Activated CD4-positive, alpha-beta T cell treated with anti-CD3 and anti-CD28 coated beads, Interleukin-2, amount 10 ng/mL, durations not matched to agents 24 days and 14 days (primary cell): ENCODE measurements at regions not wholly inside any gene's neighbourhood (a gene's known extent, or its start where the extent isn't known, plus 50 kb on each side); places are given as distances from the start of the nearest gene placed in this dataset.
A peak's percentile ranks its signal among the peaks of the same experiment; 100 is the strongest.

ENCODE experiments used
- DNase-seq: peaks from one replicate; pipeline ENCODE4 v3.0.0; 2022
- H3K27ac Mint-ChIP-seq: one replicate; pipeline ENCODE4 v1.8.0; 2022; ENCODE audit warnings: mild to moderate bottlenecking, mixed read lengths
- H3K27me3 Mint-ChIP-seq: one replicate; pipeline ENCODE4 v1.8.0; 2022; ENCODE audit warnings: mixed read lengths
- H3K36me3 Mint-ChIP-seq: one replicate; pipeline ENCODE4 v1.8.0; 2022; ENCODE audit warnings: low read depth, mild to moderate bottlenecking, mixed read lengths
- H3K4me1 Mint-ChIP-seq: one replicate; pipeline ENCODE4 v1.8.0; 2021; ENCODE audit warnings: mixed read lengths
- H3K4me3 Mint-ChIP-seq: one replicate; pipeline ENCODE4 v1.8.0; 2022; ENCODE audit warnings: mild to moderate bottlenecking, moderate library complexity, mixed read lengths
- H3K9me3 Mint-ChIP-seq: one replicate; pipeline ENCODE4 v1.8.0; 2021; ENCODE audit warnings: mixed read lengths
- intact Hi-C: fragments of 100-400 bp; cut with micrococcal nuclease; formaldehyde crosslinking; loops from one replicate; pipeline ENCODE4 v1.15.1; 2023

DNA sequence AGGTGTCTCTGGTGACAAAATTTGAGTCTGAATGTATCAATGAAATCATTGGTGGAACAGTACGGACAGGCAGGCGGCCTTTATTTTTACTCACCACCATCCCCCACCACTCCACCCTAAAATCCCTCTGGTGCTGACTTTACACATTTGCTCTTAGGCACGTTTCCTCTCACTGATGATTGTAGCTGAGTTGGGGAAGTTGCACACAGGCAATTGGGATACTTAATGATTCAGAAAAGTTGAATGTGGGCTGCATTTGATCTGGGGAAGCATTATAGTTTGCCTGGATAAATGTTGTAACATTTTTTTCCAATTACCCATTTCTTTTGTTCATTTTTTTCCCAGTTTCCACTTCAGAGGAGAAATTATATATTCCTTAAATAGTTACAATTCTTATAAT lies 658.4 kb downstream of the TLR4 start:
- Mint-ChIP-seq H3K27me3 (no peaks in the 10 kb centered on the region), H3K4me3 (no peak overlapping the region), H3K36me3 (no peaks in the 10 kb centered on the region), H3K4me1 (no peaks in the 10 kb centered on the region), H3K27ac (no peak overlapping the region), H3K9me3 (peaks cover 3% of the 10 kb centered on the region)
- DNase-seq: no peak
- intact Hi-C loops: no loop called here

DNA sequence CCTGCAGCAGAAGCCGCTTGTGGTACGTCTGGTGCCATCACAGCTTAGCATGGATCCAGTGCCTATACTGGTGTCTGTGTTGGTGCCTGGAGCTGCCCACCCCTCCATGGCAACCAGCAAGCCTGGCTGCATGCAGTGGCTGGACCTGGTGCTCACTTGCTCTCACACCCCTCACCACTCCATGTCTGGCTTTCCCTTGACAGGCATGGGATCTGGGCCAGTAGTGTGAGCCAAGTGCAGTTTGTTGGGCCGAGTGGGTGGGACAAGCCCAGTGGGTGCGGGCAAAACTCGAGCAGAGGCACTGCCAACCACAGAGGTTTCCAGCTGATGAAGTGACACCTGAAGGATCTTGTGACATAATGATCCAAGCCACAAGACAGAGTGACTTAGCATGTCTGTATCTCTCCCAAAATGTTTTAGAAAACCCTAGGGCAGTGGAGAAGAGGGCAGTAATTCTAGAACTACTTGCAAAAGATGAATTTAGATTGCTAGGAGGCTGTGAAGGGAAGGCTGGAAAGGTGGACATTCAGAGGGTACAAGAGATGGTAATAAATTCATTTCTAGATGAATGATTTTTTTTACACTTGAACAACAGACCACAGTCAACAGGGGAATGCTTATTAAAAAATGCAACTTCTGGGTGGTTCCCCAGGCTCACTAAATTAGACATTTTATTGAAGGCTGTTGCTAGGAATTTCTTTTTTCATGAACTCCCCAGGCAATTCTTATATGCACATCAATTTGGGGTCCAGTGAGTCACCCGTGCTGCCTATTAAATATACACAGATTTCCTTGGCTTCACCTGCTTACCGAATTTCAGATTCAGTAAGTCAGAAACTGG lies 660.3 kb downstream of the TLR4 start:
- Mint-ChIP-seq H3K27me3 (no peaks in the 10 kb centered on the region), H3K4me3 (no peak overlapping the region), H3K27ac (no peak overlapping the region), H3K36me3 (no peaks in the 10 kb centered on the region), H3K9me3 (peaks cover 3% of the 10 kb centered on the region), H3K4me1 (no peaks in the 10 kb centered on the region)
- intact Hi-C loops: no loop called here
- DNase-seq: no peak

DNA sequence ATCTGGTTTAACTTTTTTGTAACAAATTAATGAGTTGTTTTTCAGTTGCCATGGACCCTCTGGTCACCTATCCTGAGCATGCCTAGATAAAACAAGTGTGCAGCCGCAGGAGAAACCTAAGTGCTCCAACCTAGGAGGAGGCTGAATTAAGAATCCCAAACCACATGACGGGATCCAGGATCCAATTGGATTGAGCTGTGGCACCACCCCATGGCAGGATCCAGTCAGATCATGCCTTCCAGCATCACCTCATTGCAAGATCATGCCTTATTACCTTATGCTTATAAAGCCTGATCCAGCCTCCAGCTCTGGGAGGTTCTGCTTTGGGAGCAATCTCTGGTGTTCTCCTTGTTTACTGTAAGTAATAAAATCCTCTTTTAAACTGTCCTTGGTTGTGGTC lies 662.0 kb downstream of the TLR4 start:
- peaks cover 3% of the 10 kb centered on the region for H3K9me3 Mint-ChIP-seq
- H3K4me1 Mint-ChIP-seq: no peaks in the 10 kb centered on the region
- H3K27ac Mint-ChIP-seq: no peak overlapping the region
- H3K36me3 Mint-ChIP-seq: no peaks in the 10 kb centered on the region
- H3K27me3 Mint-ChIP-seq: no peaks in the 10 kb centered on the region
- no peak overlapping the region for H3K4me3 Mint-ChIP-seq
- no peak for DNase-seq
- intact Hi-C loops: no loop called here

DNA sequence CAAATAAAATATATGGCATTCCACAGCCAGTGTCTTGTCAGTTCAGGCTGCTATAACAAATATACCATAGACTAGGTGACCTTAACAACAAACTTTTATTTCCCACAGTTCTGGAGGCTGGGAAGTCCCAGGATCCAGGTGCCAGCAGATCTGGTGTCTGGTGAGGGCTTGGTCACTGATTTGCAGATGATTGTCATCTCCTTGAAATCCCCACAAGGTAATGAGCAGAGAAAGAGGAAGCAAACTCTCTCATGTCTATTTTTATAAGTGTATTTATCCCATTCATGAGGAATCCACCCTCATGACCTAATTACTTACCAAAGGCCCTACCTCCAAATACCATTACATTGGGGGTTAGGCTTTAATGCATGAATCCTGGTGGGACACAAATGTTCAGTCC lies 663.2 kb downstream of the TLR4 start:
- intact Hi-C loops: no loop called here
- Mint-ChIP-seq H3K9me3 (peaks cover 3% of the 10 kb centered on the region), H3K36me3 (no peaks in the 10 kb centered on the region), H3K27me3 (no peaks in the 10 kb centered on the region), H3K4me3 (no peak overlapping the region), H3K4me1 (no peaks in the 10 kb centered on the region), H3K27ac (no peak overlapping the region)
- no peak for DNase-seq

DNA sequence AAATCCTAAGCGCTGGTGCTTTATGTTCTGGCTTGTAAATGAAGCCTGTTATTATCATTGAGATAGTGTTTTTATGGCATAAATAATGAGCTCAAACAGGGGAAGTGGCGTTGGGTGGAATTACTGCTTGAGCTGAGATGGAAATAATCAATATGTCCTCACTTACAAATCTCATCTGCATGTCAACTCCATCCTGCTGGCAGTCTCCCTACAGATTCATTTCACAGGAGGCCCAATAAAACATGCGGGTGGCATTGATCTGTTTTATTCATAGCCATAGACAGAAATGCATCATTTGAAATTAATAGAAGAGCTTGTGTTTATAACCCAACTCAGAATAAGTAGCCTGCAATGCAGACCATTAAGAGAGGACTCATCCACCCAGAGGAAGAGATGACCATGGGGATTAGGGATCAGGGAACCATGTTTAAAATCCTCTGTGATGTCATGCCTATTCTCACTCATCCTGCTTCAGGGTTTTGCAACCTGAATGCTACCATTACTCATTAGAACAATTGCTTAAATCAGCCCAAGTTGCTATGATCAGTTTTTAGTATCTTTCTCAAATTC lies 680.4 kb downstream of the TLR4 start:
- no peak for DNase-seq
- no peaks in the 10 kb centered on the region for H3K9me3 Mint-ChIP-seq
- H3K4me3 Mint-ChIP-seq: no peak overlapping the region
- intact Hi-C loops: no loop called here
- H3K27ac Mint-ChIP-seq: no peak overlapping the region
- no peaks in the 10 kb centered on the region for H3K4me1 Mint-ChIP-seq
- H3K27me3 Mint-ChIP-seq: no peaks in the 10 kb centered on the region
- no peaks in the 10 kb centered on the region for H3K36me3 Mint-ChIP-seq

DNA sequence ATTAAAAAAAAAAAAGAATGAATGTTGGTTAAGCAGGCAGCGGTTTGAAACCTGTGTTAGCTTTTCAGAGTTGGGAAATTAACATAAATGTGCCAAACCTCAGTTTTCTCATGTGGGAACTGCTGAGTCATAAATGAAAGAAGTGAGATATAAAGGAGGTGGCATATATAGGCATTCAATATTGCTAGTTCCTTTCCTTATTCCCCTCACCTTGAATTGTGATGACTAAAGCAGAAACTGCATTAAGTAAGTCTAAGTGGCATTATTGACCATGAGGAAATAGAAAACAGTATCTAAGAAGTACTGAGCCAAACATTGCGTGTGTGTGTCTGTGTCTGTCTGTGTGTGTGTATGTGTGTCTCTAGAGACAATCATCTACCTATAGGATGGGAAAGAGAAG lies 691.2 kb downstream of the TLR4 start:
- no peak overlapping the region for H3K27ac Mint-ChIP-seq
- H3K4me3 Mint-ChIP-seq: no peak overlapping the region
- intact Hi-C loops: no loop called here
- no peak for DNase-seq
- H3K27me3 Mint-ChIP-seq: no peaks in the 10 kb centered on the region
- no peaks in the 10 kb centered on the region for H3K36me3 Mint-ChIP-seq
- H3K4me1 Mint-ChIP-seq: no peaks in the 10 kb centered on the region
- H3K9me3 Mint-ChIP-seq: no peaks in the 10 kb centered on the region

DNA sequence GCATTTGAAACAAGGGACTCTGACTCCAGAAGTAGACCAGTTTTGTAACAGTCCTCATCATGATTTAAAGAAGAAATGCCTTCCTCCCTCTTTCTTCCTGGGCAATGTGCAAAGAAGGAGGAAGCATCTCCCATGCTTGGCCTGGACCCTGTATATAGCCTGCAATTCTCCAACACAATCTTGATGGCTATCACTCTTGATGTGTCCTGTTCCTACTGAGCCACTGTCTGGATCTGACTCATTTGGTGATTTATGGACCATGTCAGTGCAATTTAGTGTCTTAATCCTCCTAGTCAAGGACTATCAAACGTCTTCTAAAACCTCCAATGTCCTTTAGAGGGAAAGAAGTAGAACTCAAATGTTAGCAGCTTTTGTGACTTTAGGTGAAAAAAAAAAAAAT lies 697.3 kb downstream of the TLR4 start:
- H3K27me3 Mint-ChIP-seq: no peaks in the 10 kb centered on the region
- no peaks in the 10 kb centered on the region for H3K4me1 Mint-ChIP-seq
- H3K4me3 Mint-ChIP-seq: no peak overlapping the region
- no peaks in the 10 kb centered on the region for H3K36me3 Mint-ChIP-seq
- no peaks in the 10 kb centered on the region for H3K9me3 Mint-ChIP-seq
- H3K27ac Mint-ChIP-seq: no peak overlapping the region
- intact Hi-C loops: no loop called here
- no peak for DNase-seq

DNA sequence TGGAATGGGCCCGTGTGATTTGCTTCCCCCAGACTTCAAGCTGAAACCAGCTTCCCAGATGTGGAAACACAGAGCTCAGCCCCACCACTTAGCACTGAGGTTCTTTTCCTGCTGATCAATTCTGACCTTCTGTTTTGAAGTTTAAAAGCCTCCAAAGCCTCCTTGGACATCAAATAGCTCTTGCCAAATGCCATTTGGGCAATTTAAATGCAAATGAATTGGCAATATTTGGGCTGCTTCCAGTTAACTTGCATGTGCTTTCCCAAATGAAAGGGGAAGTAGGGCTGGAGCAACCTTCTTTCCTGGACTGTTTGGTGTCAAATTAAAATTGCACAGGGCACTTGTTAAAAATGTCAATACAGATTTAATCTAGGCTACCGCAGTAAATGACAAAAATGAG lies 710.5 kb downstream of the TLR4 start:
- Mint-ChIP-seq H3K4me3 (no peak overlapping the region), H3K4me1 (no peaks in the 10 kb centered on the region), H3K27me3 (no peaks in the 10 kb centered on the region), H3K27ac (no peak overlapping the region), H3K36me3 (no peaks in the 10 kb centered on the region), H3K9me3 (no peaks in the 10 kb centered on the region)
- DNase-seq: peak; percentile 6
- intact Hi-C loops: no loop called here

DNA sequence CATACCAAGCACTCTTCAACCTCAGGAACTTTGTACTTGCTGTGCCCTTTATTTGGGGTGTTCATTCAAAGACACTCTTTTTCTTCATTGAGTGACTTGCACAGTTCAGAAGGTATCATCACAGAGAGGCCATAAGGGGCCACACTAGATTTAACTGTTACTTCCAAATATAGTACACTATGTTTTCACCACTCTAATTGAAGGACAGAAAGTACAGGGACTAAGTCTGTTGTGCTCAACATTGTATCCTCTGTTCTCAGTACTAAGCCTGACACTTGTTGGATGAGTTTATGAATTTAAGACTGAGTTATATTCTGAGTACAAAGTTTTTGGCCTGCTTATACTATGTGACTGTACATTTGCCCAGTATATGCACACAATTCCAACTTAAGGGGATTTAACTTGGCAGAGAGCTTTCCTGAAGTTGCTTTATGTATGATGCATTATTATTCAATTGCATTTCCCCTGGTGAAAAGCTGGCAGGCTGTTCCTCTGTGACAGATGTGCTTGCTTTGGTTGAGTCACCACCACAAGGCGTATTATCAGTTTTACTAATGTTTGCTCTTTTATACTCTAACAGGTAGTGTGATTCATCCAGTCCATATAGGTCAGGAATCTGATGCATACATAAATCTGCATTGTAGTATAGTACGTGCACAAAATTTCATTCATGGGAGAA lies 714.8 kb downstream of the TLR4 start:
- intact Hi-C loops: no loop called here
- H3K27ac Mint-ChIP-seq: no peak overlapping the region
- H3K4me1 Mint-ChIP-seq: no peaks in the 10 kb centered on the region
- no peaks in the 10 kb centered on the region for H3K27me3 Mint-ChIP-seq
- H3K36me3 Mint-ChIP-seq: no peaks in the 10 kb centered on the region
- no peaks in the 10 kb centered on the region for H3K9me3 Mint-ChIP-seq
- DNase-seq: no peak
- no peak overlapping the region for H3K4me3 Mint-ChIP-seq

DNA sequence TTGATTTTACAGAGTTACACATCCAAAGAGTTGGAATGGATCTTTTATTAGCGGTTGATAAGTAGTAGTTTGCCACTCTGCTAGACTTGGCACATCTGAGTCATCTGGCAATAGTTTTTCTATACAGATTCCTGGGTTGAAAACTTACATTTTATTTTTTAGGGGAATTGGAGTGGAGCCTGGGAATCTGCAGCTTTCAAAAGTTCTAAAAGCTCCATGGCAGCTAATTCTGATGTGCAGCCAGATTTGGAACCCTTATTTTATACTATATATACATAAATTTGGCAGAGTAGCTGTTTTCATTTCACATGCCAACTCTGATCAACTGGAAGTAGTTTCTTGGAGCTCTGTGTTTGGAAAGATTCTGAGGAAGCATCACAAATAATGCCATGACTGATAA lies 715.5 kb downstream of the TLR4 start:
- Mint-ChIP-seq H3K27ac (no peak overlapping the region), H3K36me3 (no peaks in the 10 kb centered on the region), H3K27me3 (no peaks in the 10 kb centered on the region), H3K4me1 (no peaks in the 10 kb centered on the region), H3K4me3 (no peak overlapping the region), H3K9me3 (no peaks in the 10 kb centered on the region)
- intact Hi-C loops: no loop called here
- no peak for DNase-seq

DNA sequence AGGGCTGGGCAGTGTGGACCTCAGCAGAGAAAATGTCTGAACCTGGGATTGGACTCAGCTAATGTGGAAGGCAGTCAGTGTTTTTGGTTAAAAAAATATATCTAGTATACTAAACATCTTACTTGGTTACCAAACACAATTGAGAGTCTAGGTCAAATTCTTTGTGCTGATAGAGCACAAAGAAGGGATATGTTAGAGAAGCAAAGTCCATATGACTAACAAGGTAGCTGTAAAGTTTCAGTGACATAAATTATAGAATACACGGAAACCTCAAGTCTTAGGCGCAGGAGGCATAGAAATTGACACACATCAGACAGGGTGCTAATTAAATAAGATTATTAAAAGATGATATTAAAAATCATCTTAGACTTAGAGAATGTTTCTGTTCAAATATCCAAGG lies 718.3 kb downstream of the TLR4 start:
- Mint-ChIP-seq H3K4me1 (no peaks in the 10 kb centered on the region), H3K27me3 (no peaks in the 10 kb centered on the region), H3K9me3 (no peaks in the 10 kb centered on the region), H3K36me3 (no peaks in the 10 kb centered on the region), H3K27ac (no peak overlapping the region), H3K4me3 (no peak overlapping the region)
- no peak for DNase-seq
- intact Hi-C loops: no loop called here

DNA sequence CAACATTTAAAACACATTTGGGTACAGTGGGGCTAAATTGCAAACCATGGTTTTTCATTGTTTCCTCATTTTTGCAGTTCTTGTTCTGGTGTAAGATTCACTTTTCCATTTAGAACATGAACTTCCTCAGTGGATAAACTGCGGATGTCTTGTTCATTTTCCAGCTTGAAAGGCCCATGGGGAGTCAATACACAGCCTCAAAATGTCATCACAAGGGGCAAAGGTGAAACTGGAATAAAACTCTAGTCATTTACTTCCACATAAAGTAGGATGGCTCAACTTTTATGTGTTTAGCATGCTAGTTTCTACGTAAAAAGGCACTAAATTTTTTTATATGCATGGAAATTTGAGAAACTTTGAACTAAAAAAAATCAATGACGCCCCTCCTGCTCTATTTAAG lies 718.8 kb downstream of the TLR4 start:
- Mint-ChIP-seq H3K4me3 (no peak overlapping the region), H3K9me3 (no peaks in the 10 kb centered on the region), H3K27ac (no peak overlapping the region), H3K36me3 (no peaks in the 10 kb centered on the region), H3K4me1 (no peaks in the 10 kb centered on the region), H3K27me3 (no peaks in the 10 kb centered on the region)
- no peak for DNase-seq
- intact Hi-C loops: no loop called here

DNA sequence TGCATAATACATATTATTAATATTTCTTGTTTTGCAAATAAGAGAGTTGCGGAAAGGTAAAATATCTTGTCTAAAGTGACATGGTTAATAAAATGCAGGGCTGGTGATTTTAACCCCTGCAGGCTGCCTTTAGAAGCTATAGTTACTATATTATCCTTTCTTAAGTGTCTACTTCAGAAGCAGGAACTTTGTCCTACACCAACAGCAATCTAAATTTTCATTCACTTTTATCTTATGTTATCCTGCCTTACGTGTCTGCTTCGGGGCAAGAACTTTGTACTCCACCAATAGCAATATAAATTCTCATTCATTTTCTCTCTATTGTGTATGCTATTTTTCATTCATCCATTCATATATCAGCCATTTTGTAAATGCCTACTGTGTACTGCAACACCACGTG lies 719.5 kb downstream of the TLR4 start:
- H3K4me3 Mint-ChIP-seq: no peak overlapping the region
- intact Hi-C loops: no loop called here

DNA sequence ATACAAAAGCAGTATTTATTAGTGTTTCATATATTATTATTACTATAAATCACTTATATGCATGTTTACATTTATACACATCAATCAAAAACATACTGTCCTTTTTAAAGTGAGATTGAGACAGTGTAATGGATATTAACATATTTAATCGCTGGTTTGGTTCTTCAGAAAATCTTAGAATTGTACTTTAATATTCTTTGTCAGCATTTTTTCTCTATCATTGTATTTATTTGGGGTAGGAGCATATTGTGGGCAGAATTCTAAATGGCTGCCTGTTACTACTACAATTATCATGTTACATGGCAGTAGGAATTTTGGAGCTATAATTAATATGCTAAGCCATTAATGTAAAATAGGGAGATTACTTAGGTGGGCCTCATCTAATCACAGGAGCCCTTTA lies 722.6 kb downstream of the TLR4 start:
- Mint-ChIP-seq H3K36me3 (no peaks in the 10 kb centered on the region), H3K9me3 (no peaks in the 10 kb centered on the region), H3K27me3 (no peaks in the 10 kb centered on the region), H3K27ac (no peak overlapping the region), H3K4me1 (no peaks in the 10 kb centered on the region), H3K4me3 (no peak overlapping the region)
- DNase-seq: no peak
- intact Hi-C loops: no loop called here

More for the DNA sequence above, 719.5 kb downstream of the TLR4 start:
- DNase-seq: no peak
- Mint-ChIP-seq H3K27me3 (no peaks in the 10 kb centered on the region), H3K4me1 (no peaks in the 10 kb centered on the region), H3K27ac (no peak overlapping the region), H3K36me3 (no peaks in the 10 kb centered on the region), H3K9me3 (no peaks in the 10 kb centered on the region)
